ENCODE measurements at regions not wholly inside any gene's neighbourhood (a gene's known extent, or its start where the extent isn't known, plus 50 kb on each side); places are given as distances from the start of the nearest gene placed in this dataset.

DNA sequence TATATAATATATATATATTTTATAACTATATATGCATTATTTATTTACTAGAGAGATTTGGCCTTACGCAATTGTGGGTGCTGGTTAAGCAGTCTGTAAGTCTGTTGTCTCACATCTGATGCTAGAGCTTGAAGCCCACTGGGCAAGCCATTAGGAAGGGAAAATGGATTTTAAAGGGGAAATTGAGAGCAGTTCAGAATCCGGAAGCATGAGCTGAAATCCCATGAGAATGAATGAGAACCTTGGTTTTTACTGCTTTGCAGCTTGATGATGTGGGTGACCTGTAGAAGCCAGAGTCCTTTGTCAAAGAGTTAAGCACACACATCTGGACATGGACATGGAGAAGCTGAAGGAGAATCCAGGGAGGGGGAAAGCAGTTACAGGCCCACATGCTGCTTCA, 220.8 kb upstream of the DAB1 start:
- H3K36me3 ChIP-seq, result no peaks in the 10 kb centered on the region
- H3K4me1 ChIP-seq (replicated peaks), result no peaks in the 10 kb centered on the region
- H3K4me3 ChIP-seq, result no peak overlapping the region
- no peak overlapping the region for H3K27ac ChIP-seq
- H3K9me3 ChIP-seq (replicated peaks), result no peaks in the 10 kb centered on the region
- DNase-seq (ENCODE audit: low read depth in 1 of 2, low spot score in 2 of 2), result no peak
- peaks cover 4% of the 10 kb centered on the region; the same call in 1 of the 2 replicates for H3K27me3 ChIP-seq (replicated peaks)

DNA sequence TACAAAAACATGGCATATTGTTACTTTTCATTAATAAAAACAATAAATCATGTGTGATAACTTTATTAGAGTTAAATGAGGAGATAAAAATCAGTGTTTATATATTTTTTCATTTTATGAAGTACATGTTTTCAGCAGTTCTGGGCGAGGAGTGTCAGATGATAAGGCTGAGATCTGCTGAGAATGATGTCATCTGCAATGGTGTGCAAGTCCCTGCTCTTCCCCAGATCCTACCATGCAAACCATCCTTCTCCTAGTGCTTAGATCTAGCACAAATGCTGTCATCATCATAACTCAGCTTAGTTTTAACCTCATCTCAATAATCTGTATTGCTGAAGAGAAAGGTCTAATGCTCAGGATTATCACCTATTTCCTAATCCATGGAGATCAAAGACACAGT, 214.4 kb upstream of the DAB1 start:
- no peak for DNase-seq (ENCODE audit: low read depth in 1 of 2, low spot score in 2 of 2)
- Histone ChIP-seq H3K4me1 (replicated peaks) (no peaks in the 10 kb centered on the region), H3K27ac (no peak overlapping the region), H3K9me3 (replicated peaks) (no peaks in the 10 kb centered on the region), H3K4me3 (no peak overlapping the region), H3K36me3 (no peaks in the 10 kb centered on the region), H3K27me3 (replicated peaks) (peaks cover 4% of the 10 kb centered on the region; the same call in 1 of the 2 replicates)

DNA sequence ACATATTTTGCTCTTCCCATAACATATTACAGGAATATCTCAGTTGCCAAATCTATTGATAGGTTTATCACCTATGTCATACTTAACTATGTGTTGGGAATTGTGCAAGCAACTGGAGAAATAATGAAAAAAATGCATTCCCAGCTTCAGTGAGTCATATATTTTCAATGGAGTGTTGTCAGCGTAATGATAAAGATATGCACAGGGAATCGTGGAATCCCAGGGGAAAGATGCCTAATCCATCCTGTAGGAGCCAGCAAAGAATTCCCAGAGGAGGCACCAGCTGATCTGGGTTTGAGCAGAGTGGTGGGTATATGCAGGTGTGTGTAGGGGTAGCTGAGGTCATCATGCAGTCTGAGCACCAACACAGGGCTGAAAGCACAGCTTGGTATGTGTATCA, 213.3 kb upstream of the DAB1 start:
- H3K4me1 ChIP-seq (replicated peaks), result no peaks in the 10 kb centered on the region
- H3K4me3 ChIP-seq, result no peak overlapping the region
- peaks cover 4% of the 10 kb centered on the region; the same call in 1 of the 2 replicates for H3K27me3 ChIP-seq (replicated peaks)
- no peaks in the 10 kb centered on the region for H3K36me3 ChIP-seq
- DNase-seq (ENCODE audit: low read depth in 1 of 2, low spot score in 2 of 2), result no peak
- no peaks in the 10 kb centered on the region for H3K9me3 ChIP-seq (replicated peaks)
- no peak overlapping the region for H3K27ac ChIP-seq

DNA sequence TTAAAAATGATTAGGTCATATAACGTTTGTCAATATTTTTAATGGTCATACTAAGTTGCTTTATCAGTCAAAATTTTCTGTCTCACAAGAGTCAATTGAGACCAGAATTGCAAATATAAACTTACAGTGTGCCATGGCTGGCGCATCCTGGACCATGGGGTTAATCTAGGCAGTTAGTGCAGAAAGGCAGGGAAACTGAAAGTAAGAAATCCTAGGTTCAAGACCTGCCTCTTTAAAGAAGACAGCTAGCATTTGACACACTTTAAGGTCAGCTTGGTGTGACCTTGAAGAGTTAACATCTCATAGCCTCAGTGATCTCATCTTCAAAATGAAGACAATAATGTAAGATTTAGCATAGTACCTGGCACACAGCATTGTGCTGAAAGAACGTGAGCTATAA, 210.0 kb upstream of the DAB1 start:
- H3K27me3 ChIP-seq (replicated peaks), result no peaks in the 10 kb centered on the region; the same call in 1 of the 2 replicates
- no peak for DNase-seq (ENCODE audit: low read depth in 1 of 2, low spot score in 2 of 2)
- no peaks in the 10 kb centered on the region for H3K9me3 ChIP-seq (replicated peaks)
- H3K4me3 ChIP-seq, result no peak overlapping the region
- H3K4me1 ChIP-seq (replicated peaks), result no peaks in the 10 kb centered on the region
- no peak overlapping the region for H3K27ac ChIP-seq
- H3K36me3 ChIP-seq, result no peaks in the 10 kb centered on the region

DNA sequence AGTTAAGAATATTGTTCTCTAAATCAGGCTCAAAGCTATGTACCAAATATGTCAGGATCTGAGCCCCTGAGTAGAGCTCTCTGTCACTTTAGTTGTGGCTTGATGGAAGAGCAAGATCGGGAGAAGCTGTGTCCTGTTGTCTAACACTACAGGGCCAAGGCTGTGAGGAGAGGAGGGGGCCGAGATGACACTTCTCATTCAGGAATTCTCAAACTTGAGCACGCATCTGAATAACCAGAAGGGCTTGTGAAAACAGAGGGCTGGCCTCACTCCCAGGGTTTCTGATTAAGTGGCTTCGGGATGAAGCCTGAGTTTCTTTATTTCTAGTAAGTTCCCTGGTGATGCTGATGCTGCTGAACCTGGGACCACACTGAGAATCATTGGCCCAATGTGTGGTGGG, 209.2 kb upstream of the DAB1 start:
- no peak for DNase-seq (ENCODE audit: low read depth in 1 of 2, low spot score in 2 of 2)
- no peaks in the 10 kb centered on the region for H3K4me1 ChIP-seq (replicated peaks)
- H3K36me3 ChIP-seq, result no peaks in the 10 kb centered on the region
- no peaks in the 10 kb centered on the region for H3K9me3 ChIP-seq (replicated peaks)
- no peak overlapping the region for H3K4me3 ChIP-seq
- no peak overlapping the region for H3K27ac ChIP-seq
- no peaks in the 10 kb centered on the region; the same call in 1 of the 2 replicates for H3K27me3 ChIP-seq (replicated peaks)

DNA sequence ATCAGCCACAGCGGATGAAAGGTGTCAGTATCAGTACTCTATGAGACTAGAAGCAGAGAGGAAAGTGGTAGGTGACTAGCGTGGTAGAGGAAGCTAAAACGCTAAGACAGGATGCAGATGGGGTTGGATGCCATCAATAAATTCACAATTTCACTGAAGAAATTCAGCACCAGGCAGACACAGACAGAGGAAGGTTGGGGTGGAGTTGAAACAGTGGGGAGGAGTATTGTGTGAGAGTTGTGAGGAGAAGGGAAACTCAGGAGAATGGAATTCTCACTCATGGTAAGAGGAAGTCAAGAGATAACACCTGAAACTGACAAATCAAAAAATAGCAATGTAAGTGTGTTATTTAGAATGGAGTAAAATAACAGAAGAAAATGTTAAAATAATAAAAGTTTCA, 208.5 kb upstream of the DAB1 start:
- no peak for DNase-seq (ENCODE audit: low read depth in 1 of 2, low spot score in 2 of 2)
- H3K9me3 ChIP-seq (replicated peaks), result no peaks in the 10 kb centered on the region
- H3K4me3 ChIP-seq, result no peak overlapping the region
- no peak overlapping the region for H3K27ac ChIP-seq
- no peaks in the 10 kb centered on the region for H3K4me1 ChIP-seq (replicated peaks)
- no peaks in the 10 kb centered on the region for H3K36me3 ChIP-seq
- no peaks in the 10 kb centered on the region; the same call in 1 of the 2 replicates for H3K27me3 ChIP-seq (replicated peaks)

DNA sequence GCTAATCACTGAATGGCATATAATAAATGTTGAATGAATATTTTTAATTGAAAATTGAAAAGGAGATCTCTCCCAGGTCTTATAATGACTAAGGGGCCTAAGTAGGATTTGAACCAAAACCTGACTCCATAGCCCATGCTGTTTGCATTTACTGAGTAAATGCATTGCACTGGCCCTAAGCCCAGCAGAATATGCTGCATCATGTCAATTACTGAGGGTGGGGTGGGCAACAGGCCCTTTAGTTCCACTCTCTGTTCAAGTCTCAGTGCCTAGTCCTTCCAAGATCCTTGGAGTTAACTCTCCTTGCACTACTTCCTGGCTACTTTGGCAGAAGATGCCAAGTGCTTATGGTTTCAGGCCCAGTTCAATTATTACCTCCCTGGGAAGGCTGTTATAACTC, 203.8 kb upstream of the DAB1 start:
- Histone ChIP-seq H3K4me1 (replicated peaks) (no peaks in the 10 kb centered on the region), H3K4me3 (no peak overlapping the region), H3K27me3 (replicated peaks) (no peaks in the 10 kb centered on the region; the same call in none of the 2 replicates), H3K27ac (no peak overlapping the region), H3K9me3 (replicated peaks) (no peaks in the 10 kb centered on the region), H3K36me3 (no peaks in the 10 kb centered on the region)
- no peak for DNase-seq (ENCODE audit: low read depth in 1 of 2, low spot score in 2 of 2)

DNA sequence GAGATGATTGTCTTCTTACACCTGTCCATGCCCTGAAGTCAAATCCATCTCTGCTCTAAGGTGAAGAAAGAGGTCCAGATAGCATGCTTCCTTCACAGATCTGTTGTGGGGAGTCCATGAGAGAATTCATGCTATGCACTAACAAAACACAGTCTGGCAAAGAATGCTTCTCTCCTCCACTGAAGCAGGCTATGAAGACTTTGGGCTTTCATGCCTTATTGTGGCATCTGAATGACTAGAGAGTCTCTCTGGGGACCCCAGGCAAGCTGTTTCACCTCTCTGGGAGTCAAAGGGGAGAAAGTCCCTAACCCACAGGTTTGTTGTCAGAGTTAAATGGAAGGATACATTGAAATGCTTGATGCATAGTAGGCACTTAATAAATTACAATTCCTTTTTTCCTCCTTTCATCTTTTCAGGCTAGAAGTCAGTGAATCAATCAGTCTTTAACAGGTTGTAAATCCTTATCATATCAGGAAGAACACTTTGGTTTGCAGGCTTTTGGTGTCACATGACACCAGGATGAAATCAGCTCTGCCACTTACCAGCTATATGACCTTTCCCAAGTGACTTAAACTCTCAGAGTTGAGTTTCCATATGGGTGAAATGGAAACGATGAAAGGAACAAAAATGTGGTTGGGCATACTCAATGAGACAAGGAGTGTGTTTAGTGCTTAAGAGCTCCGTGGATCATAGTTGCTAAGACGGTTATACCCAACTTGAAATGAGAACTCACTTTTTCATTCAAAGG, 200.1 kb upstream of the DAB1 start:
- DNase-seq (ENCODE audit: low read depth in 1 of 2, low spot score in 2 of 2), result no peak
- Histone ChIP-seq H3K27ac (no peak overlapping the region), H3K27me3 (replicated peaks) (no peaks in the 10 kb centered on the region; the same call in none of the 2 replicates), H3K4me3 (no peak overlapping the region), H3K4me1 (replicated peaks) (no peaks in the 10 kb centered on the region), H3K9me3 (replicated peaks) (no peaks in the 10 kb centered on the region), H3K36me3 (no peaks in the 10 kb centered on the region)

DNA sequence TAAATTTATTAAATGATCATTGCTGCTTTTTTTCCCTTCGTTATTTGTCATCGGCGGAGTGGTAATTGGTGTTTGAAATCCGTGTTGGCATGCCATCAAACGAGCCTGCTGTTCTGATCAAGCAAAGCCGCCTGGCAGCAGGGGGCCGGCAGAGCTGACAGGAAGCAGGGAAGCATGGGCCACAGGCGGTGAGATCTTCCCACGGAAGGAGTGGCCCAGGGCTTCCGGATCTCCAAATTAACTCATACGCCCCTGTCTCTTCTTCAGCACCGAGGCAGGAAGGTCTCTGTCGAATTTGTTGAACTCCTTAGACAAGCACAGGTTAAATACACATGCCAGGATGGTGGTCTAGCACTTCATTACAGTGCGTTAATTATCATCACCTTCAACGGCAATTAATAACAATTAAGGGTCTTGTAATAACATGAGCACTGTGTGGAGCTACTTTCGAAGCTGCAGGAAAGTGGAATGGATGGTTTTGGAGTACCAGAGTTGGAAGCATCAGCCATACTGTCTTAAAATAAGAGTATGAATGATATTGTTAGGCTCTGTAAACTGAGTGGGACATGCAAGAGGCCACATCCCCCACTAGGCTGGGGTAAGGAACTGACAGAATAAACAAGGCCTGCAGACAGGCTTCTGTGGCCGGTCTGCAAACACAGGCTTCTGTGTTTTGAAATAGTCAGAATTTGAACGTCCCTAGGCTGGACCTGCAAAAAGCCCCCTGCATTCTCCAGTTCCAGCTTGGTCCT, 199.4 kb upstream of the DAB1 start:
- H3K36me3 ChIP-seq, result no peaks in the 10 kb centered on the region
- no peaks in the 10 kb centered on the region for H3K9me3 ChIP-seq (replicated peaks)
- H3K27ac ChIP-seq, result no peak overlapping the region
- DNase-seq (ENCODE audit: low read depth in 1 of 2, low spot score in 2 of 2), result no peak
- no peaks in the 10 kb centered on the region for H3K4me1 ChIP-seq (replicated peaks)
- H3K4me3 ChIP-seq, result no peak overlapping the region
- H3K27me3 ChIP-seq (replicated peaks), result no peaks in the 10 kb centered on the region; the same call in none of the 2 replicates

DNA sequence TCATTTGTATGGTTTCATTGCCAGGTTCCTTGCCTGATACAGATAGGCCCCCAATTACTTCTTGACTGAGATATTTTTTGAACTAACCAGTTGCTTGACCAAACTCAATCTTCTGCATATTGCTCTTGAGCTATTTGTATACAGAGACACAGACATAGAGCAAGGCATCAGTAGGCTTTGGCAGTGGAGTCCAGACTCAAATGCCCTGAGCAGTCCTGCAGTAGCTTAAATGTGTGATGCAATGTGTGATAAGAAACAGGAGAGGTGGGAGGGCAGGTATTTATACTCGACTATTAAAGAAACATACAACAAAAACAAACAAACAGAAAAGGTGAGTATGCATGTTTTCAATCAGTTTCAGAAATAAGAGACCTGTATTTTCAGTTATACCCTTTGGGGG, 197.9 kb upstream of the DAB1 start:
- Histone ChIP-seq H3K9me3 (replicated peaks) (no peaks in the 10 kb centered on the region), H3K36me3 (no peaks in the 10 kb centered on the region), H3K27me3 (replicated peaks) (no peaks in the 10 kb centered on the region; the same call in none of the 2 replicates), H3K27ac (no peak overlapping the region), H3K4me3 (no peak overlapping the region), H3K4me1 (replicated peaks) (no peaks in the 10 kb centered on the region)
- no peak for DNase-seq (ENCODE audit: low read depth in 1 of 2, low spot score in 2 of 2)

DNA sequence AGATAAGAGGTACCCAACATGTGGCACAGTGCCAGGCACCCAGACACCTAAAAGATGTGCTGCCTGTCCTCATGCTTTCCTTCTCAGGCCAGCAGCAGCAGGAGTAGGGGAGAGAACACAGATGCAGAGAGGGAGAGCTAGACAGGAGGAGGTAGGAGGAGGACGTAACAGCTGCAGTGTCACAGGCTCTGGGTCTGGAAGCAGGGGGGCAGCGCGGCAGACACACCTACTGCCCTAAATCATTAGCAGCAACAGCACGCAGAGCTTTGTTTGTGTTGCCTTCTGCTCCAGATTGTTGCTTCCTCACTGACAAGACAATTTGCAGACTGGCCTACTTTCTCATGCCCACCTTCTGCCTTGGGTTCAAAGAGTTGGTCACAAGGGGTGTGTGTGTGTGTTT, 196.7 kb upstream of the DAB1 start:
- H3K27ac ChIP-seq, result no peak overlapping the region
- H3K9me3 ChIP-seq (replicated peaks), result no peaks in the 10 kb centered on the region
- H3K4me3 ChIP-seq, result no peak overlapping the region
- no peaks in the 10 kb centered on the region; the same call in 1 of the 2 replicates for H3K27me3 ChIP-seq (replicated peaks)
- no peak for DNase-seq (ENCODE audit: low read depth in 1 of 2, low spot score in 2 of 2)
- H3K4me1 ChIP-seq (replicated peaks), result no peaks in the 10 kb centered on the region
- no peaks in the 10 kb centered on the region for H3K36me3 ChIP-seq

DNA sequence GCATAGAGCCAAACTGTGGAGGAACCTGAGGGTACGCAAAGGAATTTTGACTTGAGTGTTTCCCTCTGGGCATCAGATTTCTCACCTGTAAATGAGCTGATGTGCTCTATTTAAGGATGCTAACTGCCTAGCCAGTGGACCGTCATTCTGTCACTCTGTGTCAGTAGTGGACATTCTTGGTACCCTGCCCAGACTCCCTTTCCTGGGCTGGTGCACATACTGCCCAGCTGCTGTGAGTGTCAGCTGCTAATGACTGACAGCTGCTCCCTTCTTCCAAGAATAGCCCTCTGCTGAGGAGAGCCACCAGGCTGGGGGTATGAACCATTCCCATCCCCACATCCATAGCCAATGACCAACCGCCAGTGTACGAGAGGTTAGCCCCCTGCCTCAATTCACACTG, 193.1 kb upstream of the DAB1 start:
- no peaks in the 10 kb centered on the region for H3K4me1 ChIP-seq (replicated peaks)
- H3K27ac ChIP-seq, result no peak overlapping the region

DNA sequence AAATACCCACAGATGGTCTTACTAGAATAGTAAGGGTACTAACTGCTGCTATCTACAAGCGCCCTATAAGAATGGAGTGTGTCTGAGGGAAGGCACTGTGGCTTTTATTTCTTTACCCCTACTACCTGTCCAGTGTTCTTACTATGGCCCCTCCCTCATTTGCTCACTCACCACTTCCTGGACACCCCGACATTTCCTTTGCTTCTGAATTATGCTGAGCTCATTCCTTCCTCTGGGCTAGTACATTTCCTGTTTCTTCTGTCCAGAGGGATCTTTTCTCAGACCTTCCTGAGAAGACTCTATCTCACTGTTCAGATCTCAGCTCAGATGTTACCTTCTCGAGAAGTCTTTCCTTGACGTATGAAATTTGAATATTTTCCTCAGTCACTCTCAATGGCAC, 192.1 kb upstream of the DAB1 start:
- Histone ChIP-seq H3K4me1 (replicated peaks) (no peaks in the 10 kb centered on the region), H3K27ac (no peak overlapping the region), H3K27me3 (replicated peaks) (no peaks in the 10 kb centered on the region), H3K9me3 (replicated peaks) (no peaks in the 10 kb centered on the region), H3K4me3 (no peak overlapping the region), H3K36me3 (no peaks in the 10 kb centered on the region)
- no peak for DNase-seq (ENCODE audit: low read depth in 1 of 2, low spot score in 2 of 2)

More for the DNA sequence above, 193.1 kb upstream of the DAB1 start:
- DNase-seq (ENCODE audit: low read depth in 1 of 2, low spot score in 2 of 2), result no peak
- Histone ChIP-seq H3K9me3 (replicated peaks) (no peaks in the 10 kb centered on the region), H3K36me3 (no peaks in the 10 kb centered on the region), H3K27me3 (replicated peaks) (no peaks in the 10 kb centered on the region), H3K4me3 (no peak overlapping the region)

DNA sequence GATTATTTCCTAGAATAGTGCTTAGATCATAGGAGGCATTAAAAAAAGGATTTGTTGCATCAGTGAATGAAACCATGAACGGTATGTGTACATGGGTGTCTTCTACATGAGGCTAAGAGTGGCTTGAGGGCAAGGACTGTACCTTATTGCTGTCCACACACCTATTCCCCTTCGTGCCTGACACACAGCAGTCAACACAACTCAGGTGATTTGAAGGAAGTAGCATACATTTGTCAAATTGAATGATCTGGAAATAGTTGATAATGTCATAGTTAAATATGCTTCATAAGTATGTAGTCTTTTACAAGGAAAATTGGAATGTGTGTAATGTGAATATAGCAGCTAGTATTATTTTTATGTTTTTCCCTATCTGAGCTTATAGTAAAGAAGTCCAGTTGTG, 189.0 kb upstream of the DAB1 start:
- Histone ChIP-seq H3K36me3 (no peaks in the 10 kb centered on the region), H3K9me3 (replicated peaks) (no peaks in the 10 kb centered on the region), H3K27me3 (replicated peaks) (no peaks in the 10 kb centered on the region; the same call in 1 of the 2 replicates), H3K27ac (no peak overlapping the region), H3K4me1 (replicated peaks) (no peaks in the 10 kb centered on the region), H3K4me3 (no peak overlapping the region)
- DNase-seq (ENCODE audit: low read depth in 1 of 2, low spot score in 2 of 2), result no peak

Data from SJSA1 (cell line).